Fibroblast of skin of right quadriceps (primary cell): ENCODE measurements at regions not wholly inside any gene's neighbourhood (a gene's known extent, or its start where the extent isn't known, plus 50 kb on each side); places are given as distances from the start of the nearest gene placed in this dataset.

Source experiments
- DNase-seq: peaks from one replicate; pipeline ENCODE4 v3.0.0-alpha.2; 2013

DNA sequence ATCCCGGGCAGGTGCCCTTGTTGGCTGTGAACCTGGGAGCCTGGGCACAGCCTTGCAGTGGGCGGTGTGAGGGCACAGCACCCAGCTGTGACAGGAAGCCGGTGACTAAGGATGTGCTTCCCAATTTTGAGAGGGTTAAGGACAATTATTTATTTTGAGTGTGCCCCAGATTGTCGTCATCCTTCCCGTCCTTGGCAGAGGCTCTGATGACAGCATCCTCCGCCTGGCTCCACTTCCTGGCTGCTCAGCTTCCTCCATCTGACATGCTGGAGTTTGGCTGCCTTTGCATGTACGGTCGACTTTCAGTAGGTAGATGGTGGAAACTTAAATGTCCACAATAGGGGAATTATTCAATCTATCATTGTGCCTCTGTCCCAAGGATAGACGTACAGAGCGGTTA, 282.4 kb upstream of the EEF2KMT start:
- no peak for DNase-seq

DNA sequence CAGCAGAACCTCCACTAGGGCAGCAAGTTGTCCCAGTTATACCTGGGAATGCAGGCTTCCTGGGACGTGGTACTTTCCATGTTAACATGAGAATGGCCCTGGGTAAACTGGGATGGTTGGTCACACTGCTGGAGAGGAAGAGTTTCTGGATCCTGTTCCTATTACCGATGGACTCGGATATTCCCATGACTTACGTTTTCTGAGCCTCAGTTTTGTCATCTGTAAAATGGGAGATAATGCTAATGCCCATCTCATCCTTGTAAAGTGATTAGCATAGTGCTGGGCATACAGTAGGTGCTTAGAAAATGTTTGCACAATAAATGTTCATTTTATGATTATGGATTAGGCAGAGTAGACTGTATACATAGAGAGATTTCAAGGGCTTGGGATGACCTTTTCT, 280.9 kb upstream of the EEF2KMT start:
- no peak for DNase-seq

DNA sequence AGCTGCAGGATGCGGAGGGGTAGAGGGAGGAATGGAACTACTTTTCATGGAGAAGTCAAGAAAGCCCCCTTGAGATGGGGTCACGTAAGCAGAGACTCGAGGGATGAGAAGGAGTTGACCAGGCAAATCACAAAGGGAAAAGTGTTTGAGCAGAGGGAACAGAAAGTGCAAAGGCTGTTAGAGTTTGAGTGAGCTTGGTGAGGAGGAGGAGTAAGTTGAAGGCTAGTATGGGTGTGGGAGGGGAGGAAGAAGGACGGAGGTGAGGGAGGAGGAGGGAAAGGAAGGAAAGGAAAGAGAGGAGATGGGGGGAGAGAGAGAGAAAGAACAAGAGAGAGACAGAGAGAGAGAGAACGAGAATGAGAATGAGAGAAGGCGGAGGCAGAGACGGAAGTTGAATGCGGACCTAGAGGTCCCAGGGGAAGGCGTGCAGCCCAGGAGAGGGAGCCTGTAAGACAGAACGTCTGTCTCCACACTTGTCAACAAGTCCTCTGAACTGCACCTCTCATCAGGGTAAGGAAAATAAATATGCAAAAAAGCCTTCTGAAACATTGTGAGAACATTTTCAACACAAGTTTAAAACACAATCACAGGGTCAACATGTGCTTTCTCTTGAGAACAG, 279.8 kb upstream of the EEF2KMT start:
- DNase-seq = no peak

DNA sequence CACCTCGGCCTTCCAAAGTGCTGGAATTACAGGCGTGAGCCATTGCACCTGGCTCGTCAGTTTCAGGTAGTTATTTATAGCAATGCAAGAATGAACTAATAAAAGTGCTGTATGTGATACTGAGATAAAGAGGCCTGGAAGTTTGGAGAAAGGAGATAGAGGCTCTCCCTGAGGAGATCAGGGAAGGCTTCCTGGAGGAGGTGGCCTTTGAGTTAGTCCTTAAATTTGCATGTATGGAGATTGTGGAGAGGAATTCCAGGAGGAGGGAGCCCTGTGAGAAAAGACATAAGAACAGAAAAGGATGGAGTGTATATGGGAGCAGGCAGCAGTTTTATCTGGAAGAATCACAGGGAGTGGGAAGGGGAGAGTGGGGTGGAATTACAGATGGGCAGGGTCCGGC, 276.6 kb upstream of the EEF2KMT start:
- DNase-seq = no peak

DNA sequence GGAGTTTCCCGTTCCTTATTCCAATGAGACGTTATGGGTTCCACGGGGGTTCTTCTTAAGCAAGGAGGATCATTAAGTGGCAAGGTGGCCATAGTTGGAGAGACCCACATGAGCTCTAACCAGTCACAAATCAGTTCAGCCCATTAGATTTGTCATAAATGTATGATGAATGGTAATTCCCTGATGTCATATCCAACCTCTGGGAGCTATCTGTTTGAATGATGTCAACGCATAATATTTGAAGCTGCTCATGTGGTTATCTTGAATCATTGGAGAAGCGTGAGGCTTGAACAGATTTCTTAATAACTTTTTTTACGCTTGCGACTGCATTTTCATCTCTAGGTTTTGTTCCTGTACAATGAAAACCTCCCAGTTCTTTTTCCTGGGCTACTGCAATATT, 270.4 kb upstream of the EEF2KMT start:
- no peak for DNase-seq

DNA sequence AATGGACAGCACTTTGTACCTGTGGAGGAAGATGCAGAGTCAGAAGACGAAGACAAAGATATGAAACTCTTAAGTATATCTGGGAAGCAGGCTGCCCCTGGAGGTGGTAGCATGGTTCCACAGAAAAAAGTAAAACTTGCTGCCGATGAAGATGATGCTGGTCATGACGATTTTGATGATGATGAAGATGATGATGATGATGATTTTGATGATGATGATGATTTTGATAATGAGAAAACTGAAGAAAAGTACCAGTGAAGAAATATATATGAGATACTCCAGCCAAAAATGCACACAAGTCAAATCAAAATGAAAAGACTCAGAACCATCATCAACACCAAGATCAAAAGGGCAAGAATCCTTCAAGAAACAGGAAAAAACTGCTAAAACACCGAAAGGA, 268.5 kb upstream of the EEF2KMT start:
- no peak for DNase-seq

DNA sequence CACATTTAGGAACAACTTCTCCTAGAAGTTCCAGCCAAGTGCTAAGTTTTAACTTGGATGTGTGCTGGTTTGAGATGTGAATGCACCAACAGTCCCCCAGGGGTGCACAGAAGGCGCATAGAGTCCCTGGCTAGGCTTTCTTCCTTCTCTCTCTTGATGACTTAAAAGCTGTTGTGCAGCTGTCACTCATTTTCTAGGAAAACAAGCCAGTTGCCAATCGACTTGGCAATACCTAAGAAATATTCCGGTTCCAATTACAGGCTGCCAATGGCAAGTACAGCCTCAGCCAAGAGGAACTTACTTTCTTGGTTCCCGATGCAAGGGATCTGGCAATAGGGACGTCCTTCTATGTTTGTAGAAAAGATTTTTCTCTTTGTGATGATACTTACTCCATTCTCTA, 266.6 kb upstream of the EEF2KMT start:
- no peak for DNase-seq

DNA sequence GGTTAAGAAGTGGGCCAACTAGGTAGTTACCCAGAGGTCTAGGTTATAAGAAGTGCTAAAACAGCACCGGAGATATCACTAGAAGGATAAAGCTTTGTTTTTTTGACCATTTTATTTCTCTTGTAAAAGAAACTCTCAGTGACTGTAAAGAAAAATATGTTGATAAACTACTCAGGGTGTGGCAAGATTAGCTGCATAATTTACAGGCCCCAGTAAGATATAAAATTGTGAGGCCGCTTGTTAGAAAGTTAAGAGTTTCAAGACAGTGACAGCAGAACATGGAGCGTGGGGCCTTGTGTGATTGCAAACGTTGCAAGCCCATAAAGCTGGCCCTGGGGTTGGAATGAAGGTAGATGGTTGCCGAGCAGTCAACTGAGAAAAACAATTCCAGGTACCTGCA, 263.7 kb upstream of the EEF2KMT start:
- DNase-seq = no peak

DNA sequence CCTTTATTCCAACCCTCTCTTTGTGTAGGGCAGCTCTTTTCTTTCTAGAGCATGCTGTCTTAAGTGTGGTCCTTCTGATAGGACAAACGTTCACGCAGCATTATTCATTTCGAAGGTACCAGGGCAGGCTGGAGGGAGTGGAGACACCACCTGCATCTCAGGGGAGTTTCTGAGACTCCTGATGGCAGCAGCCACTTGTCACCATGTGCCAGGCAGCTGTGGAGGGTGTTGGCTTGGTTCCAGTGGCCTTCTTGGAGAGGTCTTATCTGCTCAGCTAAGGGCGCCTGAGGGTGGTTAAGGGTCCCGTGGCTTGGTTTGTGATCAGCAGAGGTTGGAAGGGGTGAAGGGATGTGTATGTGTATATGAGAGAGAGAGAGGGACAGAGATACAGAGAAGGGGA, 257.1 kb upstream of the EEF2KMT start:
- no peak for DNase-seq

DNA sequence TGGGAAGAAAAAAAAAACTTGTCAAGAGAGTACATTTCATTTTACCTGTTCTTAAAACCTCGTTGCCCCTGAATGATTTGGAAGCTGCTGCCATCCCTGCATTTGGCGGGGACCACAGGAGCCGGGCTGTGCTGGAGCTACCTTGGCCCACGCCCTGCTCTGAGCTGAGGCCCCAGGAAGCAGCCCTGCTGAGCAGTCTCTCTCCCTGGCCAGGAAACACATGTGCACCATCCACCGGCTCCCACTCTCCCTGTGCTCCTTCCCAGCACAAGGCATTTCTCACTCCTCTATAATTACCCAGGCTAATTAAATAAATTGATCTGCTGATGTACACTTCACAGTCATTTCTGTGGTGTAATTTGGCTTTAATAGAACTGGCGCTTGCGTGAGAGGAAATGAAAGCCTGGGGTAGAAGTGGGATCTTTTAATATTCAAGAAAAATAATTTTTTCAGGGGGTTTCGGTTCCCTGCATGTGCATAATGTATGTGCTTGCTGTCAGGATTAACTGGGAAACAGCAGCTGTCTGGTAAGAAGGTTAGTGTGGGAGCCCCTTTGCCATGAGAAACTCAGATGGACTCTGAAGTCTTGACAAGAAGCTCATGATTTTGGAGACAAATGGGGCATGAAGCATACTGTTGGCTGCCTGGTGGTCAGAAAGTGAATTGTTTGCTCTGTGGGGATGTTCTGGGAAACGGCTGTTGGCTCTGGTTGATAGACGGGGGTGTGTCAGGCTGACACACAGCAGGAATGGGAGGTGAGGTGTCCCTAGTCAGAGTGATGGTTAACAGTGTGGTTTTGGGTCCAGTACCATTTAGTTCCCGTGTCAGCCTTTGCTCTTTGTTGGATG, 252.3 kb upstream of the EEF2KMT start:
- no peak for DNase-seq

DNA sequence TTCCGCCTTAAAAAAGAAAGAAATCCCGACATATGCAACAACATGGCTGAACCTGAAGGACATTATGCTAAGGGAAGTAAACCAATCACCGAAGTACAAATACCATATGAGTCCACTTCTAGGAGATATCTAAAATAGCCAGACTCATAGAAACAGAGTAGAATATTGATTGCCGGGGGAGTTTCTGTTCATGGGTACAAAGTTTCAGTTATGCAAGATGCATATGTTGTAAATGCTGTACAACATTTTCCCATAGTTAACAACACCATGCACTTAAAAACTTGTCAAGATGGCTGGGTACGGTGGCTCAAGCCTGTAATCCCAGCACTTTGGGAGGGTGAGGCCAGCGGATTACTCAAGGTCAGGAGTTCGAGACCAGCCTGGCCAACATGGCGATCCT, 251.5 kb upstream of the EEF2KMT start:
- DNase-seq = no peak

DNA sequence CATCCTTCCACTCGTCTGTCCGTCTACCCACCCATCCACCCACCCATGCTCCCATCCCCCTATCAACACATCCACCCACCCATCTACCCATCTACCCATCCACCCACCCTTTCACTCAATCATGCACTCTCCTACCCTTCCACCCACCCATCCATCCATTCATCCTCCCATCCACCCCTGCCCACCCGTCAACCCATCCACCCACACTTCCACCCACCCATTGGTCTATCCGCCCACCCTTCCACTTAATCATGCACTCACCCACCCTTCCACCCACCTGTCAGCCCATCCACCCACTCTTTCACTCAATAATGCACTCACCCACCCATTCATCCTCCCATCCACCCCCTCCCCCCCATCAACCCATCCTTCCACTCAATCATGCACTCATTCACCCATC, 250.0 kb upstream of the EEF2KMT start:
- no peak for DNase-seq

DNA sequence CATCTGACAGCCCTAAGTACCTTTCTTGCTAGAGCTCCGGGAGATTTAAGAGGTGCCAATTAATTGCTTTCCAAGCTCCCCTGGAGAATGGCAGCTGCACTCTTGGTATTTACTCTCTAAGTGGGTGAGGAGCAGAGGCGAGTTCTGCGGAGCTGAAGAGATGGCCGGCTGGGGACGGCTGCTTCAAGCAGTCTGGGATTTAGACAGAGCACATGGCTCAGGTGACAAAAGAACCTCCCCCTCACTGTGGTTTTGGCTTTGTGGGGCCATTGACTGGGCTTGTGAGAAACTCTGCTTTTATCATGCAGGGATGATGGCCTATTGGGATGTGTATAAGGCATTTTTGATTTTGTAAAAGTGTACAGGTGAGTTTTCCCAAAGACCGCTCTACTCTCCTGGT, 239.3 kb upstream of the EEF2KMT start:
- DNase-seq = no peak

DNA sequence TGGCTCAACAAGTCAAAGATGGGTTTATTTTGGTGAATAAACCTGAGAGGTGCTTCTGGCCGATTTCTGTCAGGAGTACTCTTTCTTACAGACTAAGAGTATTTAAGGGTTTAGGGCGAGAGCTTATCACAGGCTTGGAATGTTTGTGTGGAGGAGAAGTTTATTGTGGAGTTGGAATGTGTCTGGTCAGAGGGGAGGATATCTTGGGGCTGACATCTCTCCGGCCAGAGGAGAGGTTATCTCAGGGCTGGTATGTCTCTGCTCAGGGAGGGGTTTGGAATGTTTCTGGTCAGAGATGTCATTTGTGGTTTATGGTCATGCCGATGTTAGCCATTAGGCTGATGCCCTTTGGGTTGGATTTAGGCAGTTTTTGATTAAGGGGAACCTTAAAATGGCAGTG, 236.4 kb upstream of the EEF2KMT start:
- no peak for DNase-seq

DNA sequence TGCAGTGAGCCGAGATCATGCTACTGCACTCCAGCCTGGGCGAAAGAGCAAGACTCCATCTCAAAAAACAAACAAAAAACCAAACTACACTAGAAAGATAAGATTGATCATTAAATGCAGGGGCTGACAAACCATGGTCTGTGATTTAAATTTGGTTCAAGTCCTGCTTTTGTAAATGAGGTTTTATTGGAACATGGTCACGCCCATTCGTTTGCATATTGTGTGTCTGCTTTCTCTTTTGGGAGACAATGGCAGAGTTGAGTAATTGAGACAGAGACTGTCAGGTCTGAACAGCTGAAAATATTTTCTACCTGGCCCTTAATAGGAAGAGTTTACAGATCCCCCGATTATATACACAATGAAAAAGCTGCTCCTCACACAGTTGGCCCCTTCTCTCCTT, 235.5 kb upstream of the EEF2KMT start:
- DNase-seq = no peak

DNA sequence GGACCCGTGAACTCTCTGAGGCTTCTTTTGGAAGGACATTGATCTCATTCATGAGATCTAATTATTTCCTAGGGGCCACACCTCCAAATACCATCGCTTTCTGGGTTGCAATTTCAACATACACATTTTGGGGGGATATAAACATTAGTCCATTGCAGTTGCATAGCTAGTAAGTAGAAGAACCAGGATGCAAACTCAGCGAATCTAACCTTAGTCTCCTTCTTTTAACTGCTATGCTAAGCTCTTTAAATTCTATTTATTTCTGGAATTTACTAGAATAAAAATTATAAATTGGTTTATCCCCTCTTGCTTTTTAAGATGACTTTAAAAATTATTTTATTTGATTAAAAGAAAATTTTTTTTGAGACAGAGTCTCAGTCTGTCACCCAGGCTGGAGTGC, 232.5 kb upstream of the EEF2KMT start:
- DNase-seq = no peak

DNA sequence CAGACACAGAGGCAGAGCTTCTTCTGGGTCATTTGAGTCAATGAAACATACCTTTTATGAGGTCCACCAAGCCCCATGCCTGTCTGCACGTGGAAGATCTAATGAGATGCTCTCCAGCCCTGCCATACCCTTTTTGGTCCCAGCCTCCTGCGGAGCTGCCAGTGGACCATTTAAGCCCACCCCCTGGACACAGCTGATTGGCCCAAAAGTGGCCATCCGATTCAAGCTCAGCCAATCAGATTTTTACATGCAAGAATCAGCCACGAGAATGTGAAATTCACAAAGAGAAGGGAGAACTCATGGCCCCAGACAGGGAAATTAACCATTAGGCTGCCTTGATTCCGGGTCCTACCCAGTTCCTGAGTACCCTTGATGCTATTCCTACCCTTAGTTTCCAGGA, 231.0 kb upstream of the EEF2KMT start:
- DNase-seq = no peak

DNA sequence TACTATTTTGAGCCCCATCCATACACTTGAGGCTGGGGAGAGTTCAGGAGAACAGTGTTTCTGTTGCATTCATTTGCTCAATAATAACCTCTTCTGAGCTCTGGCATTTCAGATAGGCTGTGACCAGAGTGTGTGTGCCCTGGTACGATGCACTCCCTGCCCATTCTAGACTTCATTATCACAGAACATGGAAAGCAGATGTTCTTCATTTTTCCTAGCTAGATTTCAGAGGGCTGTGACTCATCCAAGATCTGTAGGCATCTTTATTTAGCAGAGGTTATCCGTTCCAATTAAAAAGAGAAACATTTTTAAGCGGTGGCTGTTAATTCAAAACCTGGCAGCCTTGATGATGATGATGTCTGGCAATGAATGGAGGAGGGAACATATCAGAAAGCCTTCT, 228.8 kb upstream of the EEF2KMT start:
- no peak for DNase-seq

DNA sequence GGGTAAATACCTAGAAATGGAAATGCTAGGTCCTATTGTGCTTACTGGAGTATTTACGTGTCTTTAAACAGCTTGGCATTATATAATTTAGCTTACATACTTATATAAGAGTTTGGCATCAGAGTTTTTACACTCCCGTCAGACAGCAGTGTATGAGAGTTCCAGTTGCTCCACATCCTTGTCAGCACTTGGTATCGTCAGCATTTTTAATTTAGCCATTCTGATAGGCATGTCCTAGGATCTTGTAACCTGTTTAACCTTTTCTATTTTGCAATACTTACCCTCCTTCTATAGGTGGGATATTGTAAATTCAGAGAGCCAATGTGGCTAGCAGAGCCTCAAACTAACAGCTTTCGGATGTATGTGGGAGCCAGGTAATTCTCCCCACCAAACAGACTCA, 228.3 kb upstream of the EEF2KMT start:
- DNase-seq = no peak

DNA sequence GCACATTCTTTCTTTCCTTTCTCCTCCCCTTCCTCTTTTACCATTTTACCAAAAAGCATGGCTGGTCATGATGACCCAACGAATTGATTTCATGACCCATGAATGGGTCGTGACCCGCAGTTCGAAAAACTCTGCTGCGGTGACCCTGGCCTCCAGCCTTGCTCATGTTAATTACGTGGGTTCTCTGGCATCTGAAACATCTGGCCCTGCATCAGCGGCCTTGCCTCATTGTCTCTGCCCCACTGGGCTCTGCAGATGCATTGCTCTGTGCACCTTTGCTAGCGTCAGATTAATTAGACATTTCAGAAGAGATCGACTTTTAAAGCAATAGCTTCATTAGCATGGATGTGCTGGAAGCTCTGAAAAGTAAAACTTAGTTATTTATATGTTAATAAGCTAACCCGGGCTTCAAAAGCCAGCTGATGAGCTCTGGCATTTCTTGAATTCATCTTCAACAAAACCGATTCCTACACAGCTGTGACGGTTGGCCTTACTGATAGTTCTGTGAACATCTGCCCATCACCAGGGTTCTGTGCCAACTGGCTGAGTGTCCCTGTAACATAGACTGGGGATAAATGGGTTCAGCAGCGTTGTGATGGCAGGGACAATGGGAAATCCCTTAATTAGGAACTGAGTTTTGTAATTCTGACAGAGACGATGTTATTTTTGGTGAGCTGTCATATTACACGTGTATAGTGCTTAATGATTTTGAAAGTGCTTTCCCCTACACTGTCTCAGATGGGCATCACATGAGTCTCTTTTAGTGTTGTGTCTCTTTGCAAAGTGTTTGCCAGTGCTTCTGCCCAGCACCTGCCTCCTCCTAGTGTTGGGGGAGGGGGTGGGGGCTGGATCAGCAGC, 225.9 kb upstream of the EEF2KMT start:
- DNase-seq = no peak

DNA sequence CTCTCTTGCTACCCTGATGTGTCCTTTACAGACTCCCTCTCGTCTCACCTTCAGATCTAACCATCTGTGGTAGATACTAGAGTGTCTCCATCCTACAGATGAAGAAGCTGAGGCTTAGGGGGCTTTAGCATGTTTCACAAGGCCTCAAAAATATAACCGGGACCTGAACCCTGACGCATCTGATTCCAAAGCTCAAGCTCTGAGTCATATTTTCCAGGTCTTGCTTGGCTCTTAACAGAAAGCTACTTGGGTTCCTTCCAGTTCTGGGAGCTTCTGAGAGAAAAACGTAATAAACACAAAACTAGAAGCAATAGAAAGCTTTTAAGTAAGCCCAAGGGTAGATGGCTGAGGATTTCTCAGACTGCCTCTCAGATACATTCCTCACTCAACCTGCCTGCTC, 224.3 kb upstream of the EEF2KMT start:
- DNase-seq = no peak

DNA sequence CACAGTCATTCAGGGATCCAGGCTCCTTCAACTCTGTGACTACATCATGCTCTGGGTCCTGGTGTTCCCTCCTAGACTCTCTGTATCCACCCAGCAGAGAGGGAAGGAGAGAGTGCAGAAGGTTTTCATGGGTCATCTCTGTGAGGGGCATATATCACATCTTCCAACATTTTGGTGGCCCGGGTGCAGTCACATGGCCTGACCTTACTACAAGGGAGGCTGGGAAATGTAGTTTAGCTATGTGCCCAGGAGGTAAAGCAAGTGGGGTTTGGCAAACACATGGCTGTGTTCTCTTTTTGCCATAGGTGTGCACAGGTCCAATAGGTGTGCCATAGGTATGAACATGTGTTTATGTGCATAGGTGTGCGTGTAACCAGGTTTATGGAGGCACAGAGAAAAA, 222.2 kb upstream of the EEF2KMT start:
- DNase-seq = no peak

DNA sequence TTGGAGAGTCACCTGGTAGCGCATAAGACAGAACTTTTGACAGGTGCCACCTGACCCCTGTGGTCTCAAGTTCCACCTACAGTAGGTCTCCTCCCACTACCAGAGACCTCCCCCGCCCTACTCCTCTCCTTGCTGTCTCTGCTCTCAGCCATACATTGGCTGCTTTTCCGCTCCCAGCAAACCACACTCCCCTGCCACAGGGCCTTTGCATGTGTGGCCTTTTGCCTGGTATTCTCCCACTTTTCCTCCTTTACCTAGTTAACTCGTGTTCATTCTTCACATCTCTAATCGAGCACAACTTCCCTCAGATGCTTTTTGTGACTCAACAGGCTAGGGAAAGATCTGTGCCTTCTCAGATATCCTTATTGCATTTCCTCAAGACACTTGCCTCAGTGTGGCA, 218.3 kb upstream of the EEF2KMT start:
- no peak for DNase-seq

DNA sequence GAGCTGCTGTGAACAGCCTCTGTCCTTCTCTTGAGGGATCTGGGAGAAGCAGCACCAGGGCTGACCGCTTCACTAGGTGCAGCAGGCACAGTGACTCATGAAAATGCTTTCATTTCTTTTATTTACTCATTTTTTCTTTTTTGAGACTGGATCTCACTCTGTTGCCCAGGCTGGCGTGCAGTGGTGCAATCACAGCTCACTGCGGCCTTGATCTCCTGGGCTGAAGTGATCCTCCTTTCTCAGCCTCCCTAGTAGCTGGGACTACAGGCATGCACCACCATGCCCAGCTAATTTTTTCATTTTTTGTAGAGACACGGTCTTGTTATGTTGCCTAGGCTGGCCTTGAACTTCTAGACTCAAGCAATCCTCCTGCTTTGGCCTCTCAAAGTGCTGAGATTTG, 216.8 kb upstream of the EEF2KMT start:
- no peak for DNase-seq
